HepG2 (cell line): ENCODE measurements at regions not wholly inside any gene's neighbourhood (a gene's known extent, or its start where the extent isn't known, plus 50 kb on each side); places are given as distances from the start of the nearest gene placed in this dataset.

Source experiments
- ATAC-seq: fragments of 200-7000 bp; cut with Tn5 transposase; 3 replicates; pipeline ENCODE4 v1.9.1; 2020; ENCODE audit warnings: mild to moderate bottlenecking, moderate library complexity
- BruUV-seq: library from RNA; stranded (reverse); fragments of 400-500 nt; replicated peaks from 2 replicates; lab custom pipeline; 2021; lab: Mats Ljungman, UMichigan
- CTCF ChIA-PET: fragments of 300-600 bp; formaldehyde crosslinking; extraction: SDS; loops from one replicate; lab custom pipeline; 2021; ENCODE audit warnings: low total read pairs, inconsistent platforms, low intra/inter-chr PET ratio; lab: Yijun Ruan, JAX
- POLR2A ChIA-PET: fragments of 350-600 bp; sonication (Branson Sonifier 250); formaldehyde crosslinking; loops from one replicate; lab custom pipeline; 2020; ENCODE audit warnings: antibody characterized with exemption, inconsistent platforms; lab: Yijun Ruan, JAX
- DNase-seq: peaks from one replicate; pipeline ENCODE4 v3.0.0-alpha.2; 2015; ENCODE audit warnings: low spot score
- FAIRE-seq: peaks from 3 replicates; lab custom pipeline; 2011; peaks lifted over from hg19 to GRCh38; lab: Jason Lieb, UNC
- H2AFZ ChIP-seq: one replicate; pipeline ENCODE4 v1.6.1; 2011; ENCODE audit warnings: low read length, inconsistent platforms
- H3K27ac ChIP-seq: fragments of 300-600 bp; 3 replicates; pipeline ENCODE4 v1.8.0; 2011; ENCODE audit warnings: mixed run types, mild to moderate bottlenecking, mixed read lengths, low read length, inconsistent platforms; ENCODE audit not compliant: insufficient read depth; ENCODE audit errors: extremely low read length
- H3K27me3 ChIP-seq, 2 experiments: fragments of 200-600 bp in 1 of 2; 2 replicates in 1 of 2; 3 replicates in 1 of 2; pipeline versions ENCODE4 v1.6.0 to v1.8.0; 2011; ENCODE audit warnings: low read length in 2 of 2, mild to moderate bottlenecking in 2 of 2, moderate library complexity in 2 of 2, inconsistent platforms in 1 of 2; ENCODE audit not compliant: insufficient read depth in 2 of 2, control insufficient read depth in 1 of 2
- H3K36me3 ChIP-seq, 2 experiments: fragments of 200-600 bp in 1 of 2; replicated peaks in 1 of 2; 2 replicates in 1 of 2; 3 replicates in 1 of 2; pipeline versions ENCODE4 v1.5.1 to v1.8.0; 2011; ENCODE audit warnings: low read length in 2 of 2, inconsistent platforms in 1 of 2; ENCODE audit not compliant: insufficient read depth in 2 of 2, control insufficient read depth in 1 of 2
- H3K4me1 ChIP-seq: 2 replicates; pipeline ENCODE4 v1.5.1; 2012; ENCODE audit warnings: low read length, inconsistent platforms; ENCODE audit not compliant: insufficient read depth
- H3K4me2 ChIP-seq: 2 replicates; pipeline ENCODE4 v1.6.0; 2011; ENCODE audit warnings: low read depth, low read length, inconsistent platforms
- H3K4me3 ChIP-seq, 3 experiments: fragments of 200-600 bp in 1 of 3; sonication (generic), shearing (Covaris generic) in 1 of 3; replicated peaks in 1 of 3; 2 replicates each; pipeline ENCODE4 v1.5.1; 2011 to 2016; ENCODE audit warnings: low read length in 3 of 3, inconsistent platforms in 2 of 3, low read depth in 2 of 3, mild to moderate bottlenecking in 2 of 3, control low read depth in 1 of 3, mixed read lengths in 1 of 3; ENCODE audit not compliant: insufficient read depth in 1 of 3
- H3K79me2 ChIP-seq: one replicate; pipeline ENCODE4 v1.6.1; 2011; ENCODE audit warnings: low read length, inconsistent platforms; ENCODE audit not compliant: insufficient read depth
- H3K9ac ChIP-seq: 2 replicates; pipeline ENCODE4 v1.6.0; 2011; ENCODE audit warnings: mild to moderate bottlenecking, low read depth, low read length, inconsistent platforms; ENCODE audit not compliant: insufficient read depth
- H3K9me3 ChIP-seq: 2 replicates; pipeline ENCODE4 v1.5.1; 2012; ENCODE audit warnings: mild to moderate bottlenecking, low read length
- H4K20me1 ChIP-seq: 2 replicates; pipeline ENCODE4 v1.6.0; 2011; ENCODE audit warnings: inconsistent platforms, mild to moderate bottlenecking, low read length, moderate library complexity; ENCODE audit not compliant: insufficient read depth
- EED ChIP-seq: sonication (generic); formaldehyde crosslinking; IDR thresholded peaks from 2 replicates; pipeline ENCODE4 v1.5.0; 2020; ENCODE audit warnings: mild to moderate bottlenecking, missing genetic modification reagents
- MTA3 ChIP-seq: sonication (generic); formaldehyde crosslinking; IDR thresholded peaks from 2 replicates; pipeline ENCODE4 v1.4.0; 2020; ENCODE audit warnings: missing genetic modification reagents
- NR1H2 ChIP-seq: sonication (generic); formaldehyde crosslinking; IDR thresholded peaks from 2 replicates; pipeline ENCODE4 v1.8.1; 2022; ENCODE audit warnings: low read depth, missing genetic modification reagents, borderline replicate concordance
- SMAD9 ChIP-seq: sonication (generic); formaldehyde crosslinking; IDR thresholded peaks from 2 replicates; pipeline ENCODE4 v1.5.1; 2020; ENCODE audit warnings: mild to moderate bottlenecking, missing genetic modification reagents
- ZFP36L2 ChIP-seq: sonication (generic); formaldehyde crosslinking; IDR thresholded peaks from 2 replicates; pipeline ENCODE4 v1.4.0; 2020; ENCODE audit warnings: missing genetic modification reagents
- ZNF543 ChIP-seq: sonication (generic); formaldehyde crosslinking; IDR thresholded peaks from 2 replicates; pipeline ENCODE4 v1.4.0; 2020; ENCODE audit warnings: mild to moderate bottlenecking, missing genetic modification reagents
- WGBS: methylation state at CpG from one replicate; pipeline ENCODE4 v1.1.6; 2017; ENCODE audit warnings: low lambda C conversion rate; 5-methylcytosine and 5-hydroxymethylcytosine counted together
- in situ Hi-C: cut with HindIII; loops from 2 replicates; pipeline ENCODE4 v1.10.0; 2017; ENCODE audit warnings: low pct_unique_long_range_greater_than_20kb; ENCODE audit not compliant: extremely low pct_ligation_motif_present
- intact Hi-C: fragments of 100-400 bp; cut with micrococcal nuclease; formaldehyde crosslinking; loops from one replicate; pipeline ENCODE4 v1.10.0; 2022; ENCODE audit not compliant: unreplicated experiment

DNA sequence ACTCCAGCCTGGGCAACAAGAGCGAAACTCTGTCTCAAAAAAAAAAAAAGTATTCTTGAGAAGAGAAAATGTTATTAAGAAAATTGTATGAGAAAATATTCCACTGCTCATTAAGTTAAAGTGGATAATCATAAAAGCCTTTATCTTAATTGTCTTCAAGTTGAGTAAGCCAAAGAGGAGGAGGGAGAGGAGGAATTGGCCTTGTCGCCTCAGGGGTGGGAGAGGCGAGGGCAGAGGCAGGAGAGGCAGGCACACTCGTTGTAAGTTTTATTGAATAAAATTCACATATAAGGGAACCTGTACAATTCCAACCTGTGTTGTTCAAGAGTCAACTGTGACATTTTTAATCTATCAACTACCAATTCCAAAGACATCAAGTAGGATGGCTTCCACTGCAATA, 820.3 kb downstream of the USP25 start:
- BruUV-seq = no TSS peak
- no peaks in the 10 kb centered on the region for H3K4me1 ChIP-seq
- in situ Hi-C loops = no loop called here
- no peak for DNase-seq
- ATAC-seq = no peak
- no peak overlapping the region for H3K4me3 ChIP-seq
- H2AFZ ChIP-seq = no peak overlapping the region
- ChIA-PET POLR2A (no interaction called here), CTCF (no interaction called here)
- H3K9ac ChIP-seq = no peak overlapping the region
- TF ChIP-seq ZFP36L2 (CRISPR knock-in tag) = no peak
- TF ChIP-seq, all 625 proteins: peak for 0
- H3K79me2 ChIP-seq = no peaks in the 10 kb centered on the region
- intact Hi-C loops = no loop called here
- WGBS = 34% methylated on average over 4 of the region's 4 CpGs
- no peak overlapping the region for H3K4me2 ChIP-seq
- H3K27me3 ChIP-seq = no peaks in the 10 kb centered on the region
- no peaks in the 10 kb centered on the region for H3K36me3 ChIP-seq
- H3K27ac ChIP-seq = no peak overlapping the region
- no peaks in the 10 kb centered on the region for H3K9me3 ChIP-seq
- no peaks in the 10 kb centered on the region for H4K20me1 ChIP-seq
- FAIRE-seq = no peak

DNA sequence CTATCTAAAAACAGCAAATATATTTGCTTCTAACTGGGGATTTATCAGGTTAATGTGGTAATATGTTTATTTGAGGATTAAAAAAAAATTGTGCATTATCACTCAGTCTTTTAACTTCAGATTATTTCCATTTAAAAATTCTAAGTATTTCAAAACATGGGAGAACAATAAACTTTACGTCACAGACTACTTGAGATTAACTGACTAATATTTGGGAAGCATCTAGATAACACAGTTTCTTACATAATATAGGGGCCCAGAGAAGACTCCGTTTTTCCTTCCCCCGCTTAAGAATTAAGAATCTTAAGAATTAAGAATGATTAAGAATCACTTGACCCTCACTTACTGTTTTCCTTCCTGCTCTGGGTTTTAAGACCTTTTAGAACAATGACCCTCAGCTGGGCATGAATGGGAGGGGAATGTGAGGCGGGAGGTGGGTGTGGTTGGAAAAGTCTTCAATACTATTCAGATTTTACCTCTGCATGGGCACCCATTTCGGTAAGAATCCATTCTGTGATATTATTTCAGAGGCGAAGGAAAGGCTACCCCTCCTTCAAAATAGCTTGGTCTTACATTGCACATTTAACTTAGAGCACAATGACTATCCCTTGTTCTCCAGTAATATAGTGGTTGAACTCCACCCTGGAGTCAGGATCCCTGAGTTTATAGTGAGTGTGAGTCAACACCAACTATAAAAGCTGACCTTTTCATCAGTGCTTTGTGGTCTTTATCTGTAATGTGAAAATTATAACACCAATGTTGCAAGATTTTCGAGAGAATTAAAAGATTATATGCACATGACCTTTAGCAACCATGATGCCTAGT, 821.3 kb downstream of the USP25 start:
- CTCF ChIA-PET = no interaction called here
- 24% methylated on average over 7 of the region's 7 CpGs for WGBS
- no peaks in the 10 kb centered on the region for H3K79me2 ChIP-seq
- H3K9ac ChIP-seq = no peak overlapping the region
- DNase-seq (no peak), ATAC-seq (no peak), FAIRE-seq (no peak)
- TF ChIP-seq NR1H2 (CRISPR knock-in tag) (no peak), EED (CRISPR knock-in tag) (no peak), MTA3 (no peak), ZNF543 (CRISPR knock-in tag) (no peak), SMAD9 (CRISPR knock-in tag) (no peak)
- no TSS peak for BruUV-seq
- no peaks in the 10 kb centered on the region for H3K27me3 ChIP-seq
- in situ Hi-C loops = no loop called here
- no peak overlapping the region for H3K4me2 ChIP-seq
- no peaks in the 10 kb centered on the region for H3K36me3 ChIP-seq
- H2AFZ ChIP-seq = no peak overlapping the region
- no peak overlapping the region for H3K27ac ChIP-seq
- intact Hi-C loops = no loop called here
- POLR2A ChIA-PET = no interaction called here
- H3K9me3 ChIP-seq = no peaks in the 10 kb centered on the region
- H3K4me1 ChIP-seq = no peaks in the 10 kb centered on the region
- H3K4me3 ChIP-seq = no peak overlapping the region
- no peaks in the 10 kb centered on the region for H4K20me1 ChIP-seq
